Ovary (tissue), 3 donors: ENCODE measurements at regions not wholly inside any gene's neighbourhood (a gene's known extent, or its start where the extent isn't known, plus 50 kb on each side); places are given as distances from the start of the nearest gene placed in this dataset.

ENCODE experiments used
- EP300 ChIP-seq: sonication (generic); formaldehyde crosslinking; IDR thresholded peaks from one replicate; pipeline ENCODE4 v1.6.1; 2017; ENCODE audit warnings: antibody characterized with exemption
- POLR2A ChIP-seq: fragments of 450-650 bp; IDR thresholded peaks from one replicate; pipeline ENCODE4 v1.6.1; 2017; ENCODE audit warnings: antibody characterized with exemption, mild to moderate bottlenecking, moderate library complexity
- TF ChIP-seq, protein P1 (sequence below), 3 donors: fragments of 450-650 bp in 2 of 3; fragments of 200-600 bp in 1 of 3; IDR thresholded peaks; one replicate each; pipeline versions ENCODE4 v1.5.1 to v1.8.0; 2016 to 2022; ENCODE audit warnings: antibody characterized with exemption in 3 of 3, mild to moderate bottlenecking in 1 of 3
- donor health status: DM: no; HTN: no; CAD: no.

DNA sequence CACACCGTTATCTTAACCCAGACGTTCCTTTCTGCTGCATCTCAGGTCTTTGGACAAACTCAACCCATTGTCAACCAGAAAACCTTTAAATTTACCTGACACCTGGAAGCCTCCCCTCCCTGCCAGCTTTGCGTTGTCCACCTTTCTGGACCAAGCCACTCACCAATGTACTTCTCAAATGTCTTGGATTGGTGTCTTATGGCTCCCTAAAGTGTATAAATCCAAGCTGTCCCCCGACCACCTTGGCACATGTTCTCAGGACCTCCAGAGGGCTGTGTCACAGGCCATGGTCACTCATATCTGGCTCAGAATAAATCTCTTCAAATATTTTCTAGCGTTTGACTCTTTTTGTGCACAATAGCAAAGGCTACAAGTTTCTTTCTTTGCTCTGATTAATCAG, 250.0 kb downstream of the DLL1 start:
- TF ChIP-seq POLR2A (no peak), EP300 (no peak)
- TF ChIP-seq, protein P1, sequence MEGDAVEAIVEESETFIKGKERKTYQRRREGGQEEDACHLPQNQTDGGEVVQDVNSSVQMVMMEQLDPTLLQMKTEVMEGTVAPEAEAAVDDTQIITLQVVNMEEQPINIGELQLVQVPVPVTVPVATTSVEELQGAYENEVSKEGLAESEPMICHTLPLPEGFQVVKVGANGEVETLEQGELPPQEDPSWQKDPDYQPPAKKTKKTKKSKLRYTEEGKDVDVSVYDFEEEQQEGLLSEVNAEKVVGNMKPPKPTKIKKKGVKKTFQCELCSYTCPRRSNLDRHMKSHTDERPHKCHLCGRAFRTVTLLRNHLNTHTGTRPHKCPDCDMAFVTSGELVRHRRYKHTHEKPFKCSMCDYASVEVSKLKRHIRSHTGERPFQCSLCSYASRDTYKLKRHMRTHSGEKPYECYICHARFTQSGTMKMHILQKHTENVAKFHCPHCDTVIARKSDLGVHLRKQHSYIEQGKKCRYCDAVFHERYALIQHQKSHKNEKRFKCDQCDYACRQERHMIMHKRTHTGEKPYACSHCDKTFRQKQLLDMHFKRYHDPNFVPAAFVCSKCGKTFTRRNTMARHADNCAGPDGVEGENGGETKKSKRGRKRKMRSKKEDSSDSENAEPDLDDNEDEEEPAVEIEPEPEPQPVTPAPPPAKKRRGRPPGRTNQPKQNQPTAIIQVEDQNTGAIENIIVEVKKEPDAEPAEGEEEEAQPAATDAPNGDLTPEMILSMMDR (IDR thresholded peaks at IDR 0.05) = no peak
